ENCODE measurements at regions not wholly inside any gene's neighbourhood (a gene's known extent, or its start where the extent isn't known, plus 50 kb on each side); places are given as distances from the start of the nearest gene placed in this dataset.

GRCh38 chr2:60676706-60677330 lies 79.2 kb upstream of the PAPOLG start:
- H3K27ac ChIP-seq = no peak overlapping the region
- no peaks in the 10 kb centered on the region for H3K9me3 ChIP-seq
- no peaks in the 10 kb centered on the region for H3K27me3 ChIP-seq
- intact Hi-C loops (cut with DNase I) = no loop called here
- H3K4me3 ChIP-seq = no peak overlapping the region
- peak in 1 of 4 donors; percentile 6 for DNase-seq
- WGBS, 2 donors = 32 to 36% methylated on average over 4 of the region's 4 CpGs
- TF ChIP-seq CTCF (IDR thresholded peaks at IDR 0.05) (no peak), POLR2A (IDR thresholded peaks at IDR 0.05) (no peak)
- no peak for ATAC-seq
- H3K4me1 ChIP-seq = peaks cover 13% of the 10 kb centered on the region
- H3K36me3 ChIP-seq (replicated peaks in 1 of 2; ENCODE audit: insufficient read depth in 1 of 2, low read depth in 2 of 2) = no peaks in the 10 kb centered on the region

GRCh38 chr2:60677356-60677755 lies 78.7 kb upstream of the PAPOLG start:
- ATAC-seq (no peak), DNase-seq (peak; percentile 21 to 46 (median 29))
- TF ChIP-seq POLR2A (IDR thresholded peaks at IDR 0.05) (no peak), CTCF (IDR thresholded peaks at IDR 0.05) (no peak)
- no peak overlapping the region for H3K27ac ChIP-seq
- H3K9me3 ChIP-seq = no peaks in the 10 kb centered on the region
- no peak overlapping the region for H3K4me3 ChIP-seq
- no peaks in the 10 kb centered on the region for H3K27me3 ChIP-seq
- 8 to 21% methylated on average over 3 to 4 of the region's 4 CpGs for WGBS, 2 donors
- intact Hi-C loops (cut with DNase I) = no loop called here
- H3K36me3 ChIP-seq (replicated peaks in 1 of 2; ENCODE audit: insufficient read depth in 1 of 2, low read depth in 2 of 2) = no peaks in the 10 kb centered on the region
- H3K4me1 ChIP-seq = peaks cover 13% of the 10 kb centered on the region

GRCh38 chr2:60678551-60678950 lies 77.5 kb upstream of the PAPOLG start:
- Histone ChIP-seq H3K36me3 (replicated peaks in 1 of 2; ENCODE audit: insufficient read depth in 1 of 2, low read depth in 2 of 2) (no peaks in the 10 kb centered on the region), H3K4me3 (no peak overlapping the region), H3K9me3 (no peaks in the 10 kb centered on the region), H3K27ac (no peak overlapping the region), H3K27me3 (no peaks in the 10 kb centered on the region), H3K4me1 (peaks cover 13% of the 10 kb centered on the region)
- TF ChIP-seq CTCF (IDR thresholded peaks at IDR 0.05) (no peak), POLR2A (IDR thresholded peaks at IDR 0.05) (no peak)
- DNase-seq = peak in 2 of 4 donors; percentile 11 to 50
- WGBS, 2 donors = 41 to 42% methylated on average over 7 of the region's 7 CpGs
- intact Hi-C loops (cut with DNase I) = no loop called here
- ATAC-seq = no peak

- ATAC-seq (no peak), DNase-seq (no peak)
- WGBS, 2 donors = 66 to 72% methylated on average over 9 of the region's 9 CpGs
Measured at GRCh38 chr2:60679036-60679780, 76.9 kb upstream of the PAPOLG start.

More at GRCh38 chr2:60679036-60679780, 76.9 kb upstream of the PAPOLG start:
- no peaks in the 10 kb centered on the region for H3K9me3 ChIP-seq
- H3K36me3 ChIP-seq (replicated peaks in 1 of 2; ENCODE audit: insufficient read depth in 1 of 2, low read depth in 2 of 2) = no peaks in the 10 kb centered on the region
- no peaks in the 10 kb centered on the region for H3K27me3 ChIP-seq
- TF ChIP-seq CTCF (IDR thresholded peaks at IDR 0.05) (no peak), POLR2A (IDR thresholded peaks at IDR 0.05) (no peak)
- H3K4me3 ChIP-seq = no peak overlapping the region
- peaks cover 13% of the 10 kb centered on the region for H3K4me1 ChIP-seq
- intact Hi-C loops (cut with DNase I) = no loop called here
- no peak overlapping the region for H3K27ac ChIP-seq

Measured in body of pancreas (tissue), 4 donors.